IMR-90 (cell line): ENCODE measurements at regions not wholly inside any gene's neighbourhood (a gene's known extent, or its start where the extent isn't known, plus 50 kb on each side); places are given as distances from the start of the nearest gene placed in this dataset.

Experiments
- ATAC-seq: fragments of 200-7000 bp; cut with Tn5 transposase; 2 replicates; pipeline ENCODE4 v1.9.1; 2020; ENCODE audit warnings: low read depth, mild to moderate bottlenecking, moderate library complexity
- BruUV-seq: library from RNA; stranded (reverse); fragments of 400-500 nt; replicated peaks from 2 replicates; lab custom pipeline; 2021; lab: Mats Ljungman, UMichigan
- CTCF ChIA-PET: fragments of 300-600 bp; formaldehyde crosslinking; extraction: SDS; loops from one replicate; lab custom pipeline; 2021; ENCODE audit warnings: antibody characterized with exemption; lab: Yijun Ruan, JAX
- POLR2A ChIA-PET: fragments of 300-600 bp; sonication (Branson Sonifier 250); formaldehyde crosslinking; loops from one replicate; lab custom pipeline; 2022; ENCODE audit warnings: antibody characterized with exemption; ENCODE audit not compliant: unreplicated experiment; lab: Charles Lee
- DNase-seq: peaks from one replicate; pipeline ENCODE4 v3.0.0; 2013
- H2AFZ ChIP-seq: replicated peaks from 2 replicates; pipeline ENCODE3; 2013; ENCODE audit warnings: low read length, mild to moderate bottlenecking; ENCODE audit not compliant: poor library complexity
- H2AK5ac ChIP-seq: 2 replicates; pipeline ENCODE4 v1.6.1; 2013; ENCODE audit warnings: low read depth, low read length, inconsistent platforms
- H2AK9ac ChIP-seq: replicated peaks from 2 replicates; pipeline ENCODE3; 2013; ENCODE audit warnings: mild to moderate bottlenecking, low read depth, low read length, moderate library complexity; ENCODE audit not compliant: poor library complexity
- H2BK120ac ChIP-seq: 2 replicates; pipeline ENCODE4 v1.6.1; 2013; ENCODE audit warnings: low read depth, low read length, inconsistent platforms
- H2BK15ac ChIP-seq: 3 replicates; pipeline ENCODE4 v1.6.1; 2013; ENCODE audit warnings: low read depth, low read length, inconsistent platforms
- H2BK20ac ChIP-seq: 2 replicates; pipeline ENCODE4 v1.6.1; 2013; ENCODE audit warnings: low read depth, mild to moderate bottlenecking, inconsistent platforms, low read length, moderate library complexity
- H2BK5ac ChIP-seq: 2 replicates; pipeline ENCODE4 v1.6.1; 2013; ENCODE audit warnings: mild to moderate bottlenecking, low read depth, low read length, inconsistent platforms; ENCODE audit not compliant: poor library complexity, severe bottlenecking
- H3K14ac ChIP-seq: replicated peaks from 2 replicates; pipeline ENCODE4 v1.6.1; 2013; ENCODE audit warnings: low read depth, low read length, inconsistent platforms
- H3K18ac ChIP-seq: 2 replicates; pipeline ENCODE4 v1.6.1; 2013; ENCODE audit warnings: low read depth, low read length, control low read depth
- H3K23ac ChIP-seq: 2 replicates; pipeline ENCODE4 v1.6.1; 2013; ENCODE audit warnings: low read depth, low read length, inconsistent platforms
- H3K27ac ChIP-seq: 2 replicates; pipeline ENCODE4 v1.5.1; 2013; ENCODE audit warnings: mild to moderate bottlenecking, control low read depth, low read length; ENCODE audit not compliant: insufficient read depth
- H3K27me3 ChIP-seq: 2 replicates; pipeline ENCODE4 v1.6.1; 2013; ENCODE audit warnings: low read length; ENCODE audit not compliant: control insufficient read depth, insufficient read depth
- H3K36me3 ChIP-seq: 2 replicates; pipeline ENCODE4 v1.6.1; 2013; ENCODE audit warnings: low read length, mixed read lengths; ENCODE audit not compliant: control insufficient read depth, insufficient read depth
- H3K4ac ChIP-seq: 2 replicates; pipeline ENCODE4 v1.6.1; 2013; ENCODE audit warnings: low read depth, low read length, inconsistent platforms
- H3K4me1 ChIP-seq: 2 replicates; pipeline ENCODE4 v1.6.1; 2013; ENCODE audit warnings: low read length, mixed read lengths; ENCODE audit not compliant: control insufficient read depth, insufficient read depth
- H3K4me2 ChIP-seq: 2 replicates; pipeline ENCODE4 v1.6.1; 2013; ENCODE audit warnings: low read depth, mild to moderate bottlenecking, control low read depth, low read length, moderate library complexity
- H3K4me3 ChIP-seq: 2 replicates; pipeline ENCODE4 v1.5.1; 2013; ENCODE audit warnings: low read depth, mild to moderate bottlenecking, control low read depth, low read length, moderate library complexity; ENCODE audit not compliant: insufficient read depth
- H3K56ac ChIP-seq: 2 replicates; pipeline ENCODE4 v1.6.1; 2013; ENCODE audit warnings: low read length, inconsistent platforms; ENCODE audit not compliant: insufficient read depth; ENCODE audit errors: extremely low read depth
- H3K79me1 ChIP-seq, 2 experiments: 2 replicates each; pipeline ENCODE4 v1.6.1; 2013; ENCODE audit warnings: low read length in 2 of 2, inconsistent platforms in 1 of 2, low read depth in 1 of 2
- H3K9ac ChIP-seq: 2 replicates; pipeline ENCODE4 v1.6.1; 2013; ENCODE audit warnings: low read depth, low read length, control low read depth
- H3K9me1 ChIP-seq: 2 replicates; pipeline ENCODE4 v1.6.1; 2013; ENCODE audit warnings: low read length, inconsistent platforms; ENCODE audit not compliant: insufficient read depth
- H3K9me3 ChIP-seq: 2 replicates; pipeline ENCODE4 v1.6.1; 2013; ENCODE audit warnings: low read length; ENCODE audit not compliant: control insufficient read depth, insufficient read depth
- H4K20me1 ChIP-seq: 2 replicates; pipeline ENCODE4 v1.6.1; 2013; ENCODE audit warnings: low read length, inconsistent platforms; ENCODE audit not compliant: insufficient read depth
- H4K5ac ChIP-seq: 2 replicates; pipeline ENCODE4 v1.6.1; 2013; ENCODE audit warnings: mild to moderate bottlenecking, low read depth, low read length, control low read depth
- H4K8ac ChIP-seq, 2 experiments: 2 replicates each; pipeline ENCODE4 v1.6.1; 2013; ENCODE audit warnings: low read depth in 2 of 2, low read length in 2 of 2, control low read depth in 1 of 2, inconsistent platforms in 1 of 2
- H4K91ac ChIP-seq: 2 replicates; pipeline ENCODE4 v1.6.1; 2013; ENCODE audit warnings: low read depth, low read length, inconsistent platforms; ENCODE audit not compliant: insufficient read depth
- BHLHE40 ChIP-seq: fragments of 150-350 bp; IDR thresholded peaks from 2 replicates; pipeline ENCODE4 v1.6.1; 2016; ENCODE audit warnings: mild to moderate bottlenecking, low read depth, low read length
- CEBPB ChIP-seq: IDR thresholded peaks from 2 replicates; pipeline ENCODE4 v1.6.1; 2012; ENCODE audit warnings: low read depth, low read length, improper control_type of control experiment
- MAFK ChIP-seq: IDR thresholded peaks from 2 replicates; pipeline ENCODE4 v1.6.1; 2012; ENCODE audit warnings: low read depth, low read length, improper control_type of control experiment
- NFE2L2 ChIP-seq: fragments of 150-350 bp; IDR thresholded peaks from 2 replicates; pipeline ENCODE4 v1.6.1; 2016; ENCODE audit warnings: low read depth, mild to moderate bottlenecking, low read length
- RAD21 ChIP-seq: IDR thresholded peaks from 2 replicates; pipeline ENCODE4 v1.6.1; 2012; ENCODE audit warnings: low read length, improper control_type of control experiment
- RFX5 ChIP-seq: IDR thresholded peaks from 2 replicates; pipeline ENCODE4 v1.8.0; 2012; ENCODE audit warnings: low read depth, mild to moderate bottlenecking, low read length, moderate library complexity
- USF2 ChIP-seq: fragments of 150-350 bp; IDR thresholded peaks from 2 replicates; pipeline ENCODE4 v1.6.1; 2017; ENCODE audit warnings: mild to moderate bottlenecking, antibody characterized with exemption, low read length, low read depth
- WGBS, 2 experiments: methylation state at CpG; one replicate each; pipeline versions ENCODE4 v1.1.5 to v1.1.7; 2013; ENCODE audit warnings: missing lambda C conversion rate in 2 of 2; ENCODE audit not compliant: insufficient read length in 1 of 2; ENCODE audit errors: extremely low coverage in 2 of 2; 5-methylcytosine and 5-hydroxymethylcytosine counted together
- dilution Hi-C: fragments of 300-500 bp; cut with HindIII; formaldehyde crosslinking; loops from one replicate; pipeline ENCODE4 v1.14.3; 2018; ENCODE audit warnings: low sequenced_read_pairs; ENCODE audit not compliant: unreplicated experiment
- in situ Hi-C: fragments of 300-500 bp; cut with MboI; formaldehyde crosslinking; loops from 3 replicates; pipeline ENCODE4 v1.14.3; 2019; ENCODE audit warnings: low sequenced_read_pairs, inconsistent platforms, mixed read lengths
- intact Hi-C: fragments of 100-400 bp; cut with micrococcal nuclease; formaldehyde crosslinking; loops from 2 replicates; pipeline ENCODE4 v1.10.0; 2022

- Histone ChIP-seq H3K9me1 (no peaks in the 10 kb centered on the region), H4K20me1 (no peaks in the 10 kb centered on the region), H4K91ac (no peak overlapping the region), H3K27me3 (peaks cover 6% of the 10 kb centered on the region), H3K4ac (no peak overlapping the region), H2BK20ac (no peak overlapping the region), H2BK5ac (no peak overlapping the region), H3K18ac (no peak overlapping the region), H3K4me3 (no peak overlapping the region), H3K56ac (no peak overlapping the region), H4K5ac (no peak overlapping the region), H3K36me3 (no peaks in the 10 kb centered on the region), H2AK9ac (no peak overlapping the region), H2AFZ (no peak overlapping the region), H3K9ac (no peak overlapping the region), H2BK120ac (no peak overlapping the region), H3K4me2 (no peak overlapping the region), H3K27ac (no peak overlapping the region), H3K23ac (no peak overlapping the region), H2BK15ac (no peak overlapping the region), H3K9me3 (no peaks in the 10 kb centered on the region), H4K8ac (no peak overlapping the region), H3K4me1 (no peaks in the 10 kb centered on the region), H2AK5ac (no peak overlapping the region), H3K14ac (no peak overlapping the region), H3K79me1 (no peaks in the 10 kb centered on the region)
- DNase-seq (no peak), ATAC-seq (no peak)
- no TSS peak for BruUV-seq
- dilution Hi-C loops, result no loop called here
- in situ Hi-C loops, result no loop called here
- ChIA-PET POLR2A (no interaction called here), CTCF (no interaction called here)
- WGBS, 2 experiments, result 0% methylated on average over 3 of the region's 17 CpGs; no CpG with 5 or more reads in 1 of the 2 experiments
- intact Hi-C loops, result no loop called here
- TF ChIP-seq RAD21 (no peak), RFX5 (no peak), NFE2L2 (no peak), CEBPB (no peak), USF2 (no peak), BHLHE40 (no peak), MAFK (no peak)
Measured at GRCh38 chr12:111093428-111094142, 173.2 kb upstream of the MYL2 start.
